Effector memory CD4-positive, alpha-beta T cell (primary cell): ENCODE measurements at regions not wholly inside any gene's neighbourhood (a gene's known extent, or its start where the extent isn't known, plus 50 kb on each side); places are given as distances from the start of the nearest gene placed in this dataset.

Experiments
- DNase-seq, 3 donors: peaks; one replicate each; pipeline ENCODE4 v3.0.0-alpha.2; 2020
- H3K27ac ChIP-seq: 2 replicates; pipeline ENCODE4 v1.7.0; 2013; ENCODE audit warnings: mild to moderate bottlenecking, low read length, moderate library complexity; ENCODE audit not compliant: insufficient read depth, poor library complexity, severe bottlenecking
- H3K27me3 ChIP-seq: replicated peaks from 2 replicates; pipeline ENCODE4 v1.7.0; 2013; ENCODE audit warnings: mild to moderate bottlenecking, low read length; ENCODE audit not compliant: insufficient read depth, control insufficient read depth, poor library complexity, severe bottlenecking
- H3K36me3 ChIP-seq: 2 replicates; pipeline ENCODE4 v1.7.0; 2013; ENCODE audit warnings: mild to moderate bottlenecking, low read length, moderate library complexity; ENCODE audit not compliant: control insufficient read depth, insufficient read depth
- H3K4me1 ChIP-seq: 2 replicates; pipeline ENCODE4 v1.7.0; 2013; ENCODE audit warnings: low read length, mild to moderate bottlenecking; ENCODE audit not compliant: control insufficient read depth, insufficient read depth, poor library complexity, severe bottlenecking
- H3K4me3 ChIP-seq: 2 replicates; pipeline ENCODE4 v1.7.0; 2013; ENCODE audit warnings: low read length, low read depth, mild to moderate bottlenecking; ENCODE audit not compliant: insufficient read depth, poor library complexity, severe bottlenecking
- H3K9me3 ChIP-seq: 2 replicates; pipeline ENCODE4 v1.7.0; 2013; ENCODE audit warnings: mild to moderate bottlenecking, low read length, moderate library complexity; ENCODE audit not compliant: control insufficient read depth

DNA sequence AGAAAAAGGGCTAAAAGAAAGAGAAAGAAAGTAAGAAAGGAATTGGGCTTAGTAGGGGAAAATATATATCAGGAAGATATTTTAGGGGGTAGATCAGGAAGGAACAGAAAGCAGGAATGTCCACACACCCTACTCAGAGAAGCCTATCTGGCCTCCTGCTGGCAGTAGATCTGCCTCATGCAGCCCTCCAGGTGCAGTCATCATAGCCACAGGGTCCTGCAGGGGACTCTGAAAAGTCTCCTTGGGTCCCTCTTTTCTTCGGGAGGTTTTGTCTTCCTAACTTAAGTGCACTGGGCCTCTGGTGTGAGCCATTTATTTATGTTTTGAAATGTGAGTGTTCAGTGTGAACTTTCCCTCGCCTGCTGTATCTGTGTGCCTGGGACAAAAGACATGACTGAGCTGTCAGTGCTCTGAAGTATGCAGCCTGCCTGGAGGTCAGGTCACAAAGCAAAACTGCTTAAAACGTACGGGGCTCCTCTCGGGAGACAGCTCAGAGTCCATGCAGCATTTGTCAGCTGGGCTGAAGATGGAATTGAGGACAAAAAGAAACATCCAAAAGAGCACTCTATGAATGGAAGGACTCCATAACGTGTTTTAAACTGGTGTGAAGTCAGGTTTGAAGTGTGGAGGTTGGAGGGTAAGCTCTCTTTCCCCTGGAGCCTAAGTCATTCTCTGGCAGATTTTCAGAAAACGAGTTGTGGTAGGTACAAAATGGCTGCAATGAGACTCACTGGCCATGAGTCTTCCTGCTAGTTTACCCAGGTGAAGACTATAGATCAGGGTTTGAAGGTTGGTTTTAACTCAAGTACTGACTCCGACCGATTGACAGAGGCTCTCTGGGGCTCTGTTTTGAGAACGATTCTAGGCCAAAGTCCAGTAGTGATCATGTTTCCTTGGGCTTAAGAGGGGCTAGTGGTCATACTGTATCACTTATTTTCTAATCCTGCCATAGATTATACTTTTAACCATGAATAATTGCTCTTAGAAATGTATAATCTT, 151.8 kb upstream of the GDNF start:
- no peak for DNase-seq
- H3K36me3 ChIP-seq: no peaks in the 10 kb centered on the region
- H3K4me1 ChIP-seq: no peaks in the 10 kb centered on the region
- no peaks in the 10 kb centered on the region for H3K27me3 ChIP-seq
- H3K4me3 ChIP-seq: no peak overlapping the region
- H3K27ac ChIP-seq: no peak overlapping the region
- no peaks in the 10 kb centered on the region for H3K9me3 ChIP-seq

DNA sequence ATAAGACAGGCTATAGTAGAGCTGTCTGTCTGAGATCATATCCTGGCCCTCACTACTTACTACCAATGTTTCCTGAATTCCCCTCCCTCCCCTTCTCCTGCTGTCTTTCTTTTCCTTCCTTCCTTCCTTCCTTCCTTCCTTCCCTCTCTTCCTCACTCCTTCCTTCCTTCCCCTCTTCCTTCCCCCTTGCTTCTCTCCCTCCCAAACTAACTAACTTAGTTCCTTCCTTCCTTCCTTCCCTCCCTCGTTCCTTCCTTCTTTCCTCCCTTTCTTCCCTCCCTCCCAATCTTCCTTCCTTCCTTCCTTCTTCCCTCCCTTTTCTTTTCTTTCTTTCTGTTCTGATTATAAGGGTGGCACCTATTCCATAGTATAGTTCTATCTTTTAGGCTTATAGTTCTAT, 150.0 kb upstream of the GDNF start:
- H3K27ac ChIP-seq: no peak overlapping the region
- no peaks in the 10 kb centered on the region for H3K27me3 ChIP-seq
- no peaks in the 10 kb centered on the region for H3K36me3 ChIP-seq
- H3K4me3 ChIP-seq: no peak overlapping the region
- H3K4me1 ChIP-seq: no peaks in the 10 kb centered on the region
- DNase-seq: no peak
- no peaks in the 10 kb centered on the region for H3K9me3 ChIP-seq

DNA sequence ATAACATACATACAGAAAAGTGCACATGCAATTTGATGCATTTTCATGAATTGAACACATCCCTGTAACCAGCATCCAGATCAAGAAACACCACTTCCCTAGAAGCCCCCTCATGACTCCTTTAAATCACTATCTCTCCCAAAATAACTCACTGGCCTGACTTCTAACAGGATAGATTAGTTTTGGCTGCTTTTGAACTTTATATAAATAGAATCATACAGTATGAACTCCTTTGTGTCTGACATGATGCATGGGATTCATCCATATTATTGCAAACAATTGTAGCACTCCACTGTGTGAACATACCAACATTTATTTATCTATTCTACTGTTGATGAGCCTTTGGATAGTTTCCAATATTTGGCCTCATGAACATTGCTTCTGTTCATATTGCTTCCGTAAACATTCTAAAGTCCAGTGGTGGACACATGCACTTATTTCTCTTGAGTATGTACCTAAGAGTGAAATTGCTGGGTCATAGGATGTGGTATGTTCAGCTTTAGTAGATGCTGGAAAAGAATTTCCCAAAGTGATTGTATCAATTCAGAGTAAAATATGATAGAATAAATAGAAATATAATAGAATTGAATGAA, 148.7 kb upstream of the GDNF start:
- H3K27me3 ChIP-seq: no peaks in the 10 kb centered on the region
- no peak overlapping the region for H3K4me3 ChIP-seq
- no peaks in the 10 kb centered on the region for H3K9me3 ChIP-seq
- DNase-seq: no peak
- H3K4me1 ChIP-seq: no peaks in the 10 kb centered on the region
- no peaks in the 10 kb centered on the region for H3K36me3 ChIP-seq
- no peak overlapping the region for H3K27ac ChIP-seq

DNA sequence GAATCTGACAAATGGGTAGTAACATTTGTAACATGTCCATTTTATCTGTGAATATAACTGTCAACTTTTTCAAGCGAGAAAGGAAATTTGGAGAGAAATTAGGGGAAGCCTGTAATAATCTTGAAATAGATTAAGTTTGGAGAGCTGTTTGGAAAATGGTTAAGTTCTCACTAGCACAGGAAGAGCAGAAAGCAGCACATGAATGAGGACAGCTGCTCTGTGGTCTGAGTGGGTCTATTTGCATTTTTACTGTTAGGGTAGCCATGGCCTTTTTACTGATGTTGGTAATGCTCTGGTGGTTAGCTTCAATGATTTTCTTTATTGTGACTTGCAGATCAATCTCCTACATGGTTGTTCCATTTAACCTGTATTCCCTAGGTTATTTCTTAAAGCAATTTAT, 144.5 kb upstream of the GDNF start:
- Histone ChIP-seq H3K4me1 (no peaks in the 10 kb centered on the region), H3K27ac (no peak overlapping the region)

DNA sequence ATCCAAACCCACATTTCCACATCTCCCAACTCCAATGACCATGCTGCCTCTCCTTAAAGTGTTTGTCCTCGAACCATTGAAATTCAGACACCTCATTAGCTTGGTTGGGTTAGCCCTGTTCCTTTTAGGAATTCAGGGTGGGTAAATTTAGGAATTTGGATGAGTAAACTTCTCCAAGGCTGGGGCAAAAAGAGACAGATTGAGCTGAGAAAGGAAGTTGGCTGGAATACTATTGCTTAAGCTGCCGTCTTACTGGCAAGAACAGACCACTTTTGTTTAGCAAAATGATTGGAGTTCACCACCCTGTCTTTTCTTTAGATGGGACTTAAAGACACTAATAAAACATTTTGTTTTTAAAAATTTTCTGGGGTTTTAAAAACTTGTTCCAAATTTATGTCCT, 143.6 kb upstream of the GDNF start:
- Histone ChIP-seq H3K4me1 (no peaks in the 10 kb centered on the region), H3K27me3 (no peaks in the 10 kb centered on the region), H3K27ac (no peak overlapping the region), H3K4me3 (no peak overlapping the region), H3K9me3 (no peaks in the 10 kb centered on the region), H3K36me3 (no peaks in the 10 kb centered on the region)
- DNase-seq: no peak

More for the DNA sequence above, 144.5 kb upstream of the GDNF start:
- no peak for DNase-seq
- H3K36me3 ChIP-seq: no peaks in the 10 kb centered on the region
- H3K27me3 ChIP-seq: no peaks in the 10 kb centered on the region
- no peak overlapping the region for H3K4me3 ChIP-seq
- no peaks in the 10 kb centered on the region for H3K9me3 ChIP-seq

DNA sequence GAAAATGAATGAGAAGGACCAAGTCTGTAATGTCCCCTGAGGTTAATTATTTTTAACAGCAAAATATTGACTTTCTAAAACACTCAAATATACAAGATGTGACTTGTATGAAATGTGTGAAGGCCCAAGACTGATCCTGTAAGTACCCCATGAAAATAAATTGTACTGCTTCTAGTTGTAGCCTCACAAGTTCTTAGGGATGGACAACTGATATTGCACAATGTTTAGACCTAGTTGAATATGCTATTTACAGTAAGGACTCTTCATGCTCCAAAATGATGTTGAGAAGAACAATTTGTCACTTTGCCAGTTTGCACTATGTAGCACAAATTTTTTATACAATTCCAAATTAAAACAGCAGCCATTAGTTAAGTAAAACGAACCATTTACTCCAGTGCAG, 139.7 kb upstream of the GDNF start:
- DNase-seq: no peak
- H3K9me3 ChIP-seq: no peaks in the 10 kb centered on the region
- no peak overlapping the region for H3K27ac ChIP-seq
- H3K36me3 ChIP-seq: no peaks in the 10 kb centered on the region
- H3K4me1 ChIP-seq: no peaks in the 10 kb centered on the region
- H3K27me3 ChIP-seq: no peaks in the 10 kb centered on the region
- H3K4me3 ChIP-seq: no peak overlapping the region

DNA sequence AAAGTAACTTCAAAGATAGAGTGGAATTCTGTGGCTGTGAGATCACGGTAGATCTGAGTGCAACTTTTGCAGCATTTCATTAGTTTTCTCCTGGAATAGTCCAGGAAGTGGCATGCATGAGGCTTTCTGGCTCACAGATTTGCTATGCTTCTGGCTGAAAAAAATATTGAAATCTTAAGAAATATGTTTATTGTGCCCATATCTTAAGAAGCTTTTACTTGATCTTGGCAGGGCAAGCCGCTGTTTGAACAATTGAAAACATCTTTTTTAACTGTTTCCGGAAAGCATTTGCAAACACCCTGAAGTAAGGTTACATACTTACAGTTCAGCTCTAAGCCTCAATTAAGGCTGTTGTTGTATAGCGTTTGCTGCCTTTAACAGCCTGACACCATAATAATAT, 135.7 kb upstream of the GDNF start:
- H3K27me3 ChIP-seq: no peaks in the 10 kb centered on the region
- DNase-seq: no peak

DNA sequence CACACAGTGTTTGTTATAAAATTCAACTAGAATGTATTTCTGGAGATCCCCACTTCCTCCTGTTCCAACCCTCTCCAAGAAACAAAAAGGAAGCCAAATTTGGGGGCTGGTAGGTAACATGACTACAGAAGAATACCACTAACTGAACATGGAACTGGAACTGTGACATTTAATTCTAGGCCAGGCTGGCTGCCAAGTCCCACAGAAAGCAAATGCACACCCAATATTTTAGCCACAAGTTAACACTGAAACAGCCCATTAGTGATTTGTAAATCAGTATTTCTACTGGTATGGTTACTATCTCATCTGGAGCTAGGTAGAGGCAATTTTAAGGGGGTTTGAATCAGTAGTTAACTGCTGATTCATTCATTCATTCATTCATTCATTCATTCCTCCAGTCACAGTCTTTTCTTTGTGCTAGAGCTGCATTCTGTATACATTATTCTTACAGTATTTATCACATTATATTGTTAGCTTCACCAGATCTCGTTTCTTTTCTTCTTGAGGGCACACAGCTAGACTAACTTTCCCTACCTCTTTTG, 131.7 kb upstream of the GDNF start:
- Histone ChIP-seq H3K4me1 (no peaks in the 10 kb centered on the region), H3K4me3 (no peak overlapping the region), H3K36me3 (no peaks in the 10 kb centered on the region)

More for the DNA sequence above, 135.7 kb upstream of the GDNF start:
- Histone ChIP-seq H3K27ac (no peak overlapping the region), H3K9me3 (no peaks in the 10 kb centered on the region), H3K4me1 (no peaks in the 10 kb centered on the region), H3K4me3 (no peak overlapping the region), H3K36me3 (no peaks in the 10 kb centered on the region)

DNA sequence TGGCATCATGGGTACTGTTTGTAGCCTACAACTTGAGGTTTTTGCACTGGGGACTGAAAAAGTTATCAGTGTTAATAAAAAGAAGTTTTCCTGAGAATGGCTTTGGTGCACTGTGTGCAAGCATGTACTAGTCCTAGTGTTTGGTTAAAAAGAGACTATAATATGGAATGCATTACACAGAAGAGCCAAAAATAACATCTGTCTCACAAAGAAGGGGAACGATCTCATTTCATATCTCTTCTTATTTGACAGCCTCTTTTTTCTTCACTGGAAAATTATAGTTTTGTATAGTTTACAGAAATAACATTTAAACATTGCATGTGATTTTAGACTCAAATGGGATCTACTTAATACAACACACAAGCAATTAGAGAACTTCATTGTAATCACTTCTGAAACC, 127.0 kb upstream of the GDNF start:
- Histone ChIP-seq H3K27me3 (no peaks in the 10 kb centered on the region), H3K27ac (no peak overlapping the region), H3K36me3 (no peaks in the 10 kb centered on the region), H3K9me3 (no peaks in the 10 kb centered on the region), H3K4me1 (no peaks in the 10 kb centered on the region), H3K4me3 (no peak overlapping the region)
- no peak for DNase-seq

More for the DNA sequence above, 131.7 kb upstream of the GDNF start:
- Histone ChIP-seq H3K9me3 (no peaks in the 10 kb centered on the region), H3K27me3 (no peaks in the 10 kb centered on the region), H3K27ac (no peak overlapping the region)
- DNase-seq: no peak

DNA sequence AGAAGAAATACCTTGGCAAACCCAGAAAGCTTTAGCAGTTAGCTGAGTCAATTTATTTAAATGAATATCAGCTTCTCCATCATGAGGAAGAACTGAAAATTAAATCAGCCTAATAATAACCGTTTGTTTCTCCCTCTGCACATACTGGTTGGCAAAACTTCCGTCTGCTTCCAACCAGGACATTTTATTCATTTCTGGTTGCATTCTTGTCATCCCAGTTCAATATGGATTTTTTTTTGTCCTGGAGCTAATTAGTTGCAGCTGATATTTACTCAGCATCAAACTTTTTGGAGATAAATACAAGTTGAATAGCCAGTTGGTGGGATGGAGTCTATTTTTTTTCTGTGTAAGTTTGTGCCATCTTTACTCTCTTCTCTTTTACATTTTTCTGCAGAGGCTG, 126.5 kb upstream of the GDNF start:
- Histone ChIP-seq H3K36me3 (no peaks in the 10 kb centered on the region), H3K4me3 (no peak overlapping the region), H3K27ac (no peak overlapping the region), H3K4me1 (no peaks in the 10 kb centered on the region), H3K9me3 (no peaks in the 10 kb centered on the region), H3K27me3 (no peaks in the 10 kb centered on the region)
- no peak for DNase-seq
